Right lobe of liver (tissue), 6 donors: ENCODE measurements at regions not wholly inside any gene's neighbourhood (a gene's known extent, or its start where the extent isn't known, plus 50 kb on each side); places are given as distances from the start of the nearest gene placed in this dataset.

Experiments used
- ATAC-seq, 4 donors: fragments of 200-7000 bp; cut with Tn5 transposase; one replicate each; pipeline ENCODE4 v1.9.1; 2020; ENCODE audit warnings: mild to moderate bottlenecking in 4 of 4, moderate library complexity in 4 of 4
- DNase-seq, 3 donors: peaks; one replicate each; pipeline ENCODE4 v3.0.0-alpha.2; 2020
- H3K27ac ChIP-seq, 3 donors: fragments of 200-600 bp; one replicate each; pipeline ENCODE4 v1.8.0; 2022
- H3K27me3 ChIP-seq, 2 donors: fragments of 200-600 bp; one replicate each; pipeline ENCODE4 v1.8.0; 2022
- H3K36me3 ChIP-seq, 4 donors: fragments of 200-600 bp; sonication (generic) in 1 of 4; one replicate each; pipeline versions ENCODE4 v1.5.1 to v1.8.0; 2017 to 2022; ENCODE audit warnings: control low read depth in 1 of 4
- H3K4me1 ChIP-seq, 4 donors: fragments of 200-600 bp; sonication (generic) in 1 of 4; one replicate each; pipeline versions ENCODE4 v1.5.1 to v1.8.0; 2017 to 2022; ENCODE audit warnings: control low read depth in 1 of 4
- H3K4me3 ChIP-seq, 3 donors: fragments of 200-600 bp; one replicate each; pipeline ENCODE4 v1.8.0; 2022
- H3K9me3 ChIP-seq, 4 donors: fragments of 200-600 bp; sonication (generic) in 1 of 4; one replicate each; pipeline versions ENCODE4 v1.5.1 to v1.8.0; 2017 to 2022; ENCODE audit warnings: control low read depth in 1 of 4
- CTCF ChIP-seq, 4 donors: fragments of 200-600 bp in 3 of 4; fragments of 450-650 bp in 1 of 4; IDR thresholded peaks; one replicate each; pipeline versions ENCODE4 v1.5.1 to v1.8.0; 2016 to 2022; ENCODE audit warnings: antibody characterized with exemption in 4 of 4, mild to moderate bottlenecking in 2 of 4
- POLR2A ChIP-seq: fragments of 450-650 bp; IDR thresholded peaks from one replicate; pipeline ENCODE4 v1.6.1; 2017; ENCODE audit warnings: antibody characterized with exemption, mild to moderate bottlenecking
- WGBS: methylation state at CpG from one replicate; pipeline ENCODE4 v1.1.6; 2018; ENCODE audit warnings: low coverage, low lambda C conversion rate; ENCODE audit not compliant: insufficient coverage; ENCODE audit errors: missing lambda C conversion rate; 5-methylcytosine and 5-hydroxymethylcytosine counted together
- intact Hi-C, 2 donors: fragments of 100-400 bp; cut with DNase I; formaldehyde crosslinking; loops; one replicate each; pipeline versions ENCODE4 v1.11.2 to v1.14.1; 2022
- donor health status: DM: no; HTN: yes; CAD: no.
- donor health status: DM: no; HTN: no; CAD: no.
- donor health status: DM: no; HTN: no; CAD: no.
- donor health status: DM: no; HTN: yes; CAD: no.
- donor health status: DM: no; HTN: yes; CAD: no.

GRCh38 chr7:70997261-70997660 is 134.7 kb upstream of the GALNT17 start:
- DNase-seq (no peak), ATAC-seq (no peak)
- TF ChIP-seq POLR2A (no peak), CTCF (IDR thresholded peaks at IDR 0.05) (no peak)
- 63% methylated on average over 1 of the region's 1 CpG for WGBS
- intact Hi-C loops, result no loop called here
- Histone ChIP-seq H3K27me3 (no peaks in the 10 kb centered on the region), H3K4me1 (no peaks in the 10 kb centered on the region), H3K27ac (no peak overlapping the region), H3K36me3 (no peaks in the 10 kb centered on the region), H3K9me3 (no peaks in the 10 kb centered on the region), H3K4me3 (no peak overlapping the region)

- H3K27ac ChIP-seq, result no peak overlapping the region
Measured at GRCh38 chr7:71005109-71005508, 126.8 kb upstream of the GALNT17 start.

GRCh38 chr7:71009636-71010035 is 122.3 kb upstream of the GALNT17 start:
- WGBS, result 37% methylated on average over 3 of the region's 3 CpGs
- ATAC-seq, result no peak
- Histone ChIP-seq H3K36me3 (no peaks in the 10 kb centered on the region), H3K9me3 (no peaks in the 10 kb centered on the region), H3K27ac (no peak overlapping the region), H3K27me3 (no peaks in the 10 kb centered on the region), H3K4me3 (no peak overlapping the region), H3K4me1 (no peaks in the 10 kb centered on the region)
- intact Hi-C loops, result no loop called here
- DNase-seq, result no peak
- TF ChIP-seq CTCF (IDR thresholded peaks at IDR 0.05), result no peak
- TF ChIP-seq POLR2A, result no peak

More at GRCh38 chr7:71005109-71005508, 126.8 kb upstream of the GALNT17 start:
- H3K36me3 ChIP-seq, result no peaks in the 10 kb centered on the region
- TF ChIP-seq POLR2A (no peak), CTCF (IDR thresholded peaks at IDR 0.05) (no peak)
- H3K4me1 ChIP-seq, result no peaks in the 10 kb centered on the region
- intact Hi-C loops, result no loop called here
- H3K9me3 ChIP-seq, result no peaks in the 10 kb centered on the region
- WGBS, result 59% methylated on average over 5 of the region's 5 CpGs
- H3K27me3 ChIP-seq, result no peaks in the 10 kb centered on the region
- DNase-seq, result no peak
- no peak overlapping the region for H3K4me3 ChIP-seq
- ATAC-seq, result no peak

- Histone ChIP-seq H3K27me3 (no peaks in the 10 kb centered on the region), H3K27ac (no peak overlapping the region), H3K4me3 (no peak overlapping the region), H3K9me3 (no peaks in the 10 kb centered on the region), H3K4me1 (no peaks in the 10 kb centered on the region), H3K36me3 (no peaks in the 10 kb centered on the region)
- TF ChIP-seq CTCF (IDR thresholded peaks at IDR 0.05) (no peak), POLR2A (no peak)
- DNase-seq, result no peak
- ATAC-seq, result peak in 1 of 4 donors; percentile 37
- WGBS, result 62% methylated on average over 15 of the region's 17 CpGs
- intact Hi-C loops, result no loop called here
Measured at GRCh38 chr7:71015252-71015900, 116.6 kb upstream of the GALNT17 start.

GRCh38 chr7:71016401-71016800 is 115.5 kb upstream of the GALNT17 start:
- Histone ChIP-seq H3K27me3 (no peaks in the 10 kb centered on the region), H3K36me3 (no peaks in the 10 kb centered on the region), H3K9me3 (no peaks in the 10 kb centered on the region), H3K4me1 (no peaks in the 10 kb centered on the region), H3K4me3 (no peak overlapping the region), H3K27ac (no peak overlapping the region)
- TF ChIP-seq POLR2A, result no peak
- no peak for TF ChIP-seq CTCF (IDR thresholded peaks at IDR 0.05)
- ATAC-seq (no peak), DNase-seq (no peak)
- 20% methylated on average over 1 of the region's 2 CpGs for WGBS
- intact Hi-C loops, result no loop called here
